NCI-H526 (cell line): ENCODE measurements at regions not wholly inside any gene's neighbourhood (a gene's known extent, or its start where the extent isn't known, plus 50 kb on each side); places are given as distances from the start of the nearest gene placed in this dataset.

ENCODE experiments used
- DNase-seq, 2 experiments: peaks; one replicate each; lab custom pipeline; 2025; lab: John Stamatoyannopoulos, UW

GRCh38 chr12:24557738-24558137 lies 391.2 kb downstream of the BCAT1 start:
- no peak for DNase-seq

GRCh38 chr12:24555730-24556129 lies 393.2 kb downstream of the BCAT1 start:
- no peak for DNase-seq

GRCh38 chr12:24554612-24555295 lies 394.1 kb downstream of the BCAT1 start:
- no peak for DNase-seq

GRCh38 chr12:24553259-24553658 lies 395.6 kb downstream of the BCAT1 start:
- DNase-seq = no peak

- DNase-seq = no peak
These were observed 397.6 kb downstream of the BCAT1 start for GRCh38 chr12:24551163-24551786.

GRCh38 chr12:24550609-24551008 lies 398.3 kb downstream of the BCAT1 start:
- DNase-seq = no peak

GRCh38 chr12:24546661-24547060 lies 402.2 kb downstream of the BCAT1 start:
- no peak for DNase-seq

GRCh38 chr12:24546084-24546483 lies 402.8 kb downstream of the BCAT1 start:
- DNase-seq = no peak

GRCh38 chr12:24544368-24544767 lies 404.5 kb downstream of the BCAT1 start:
- no peak for DNase-seq

GRCh38 chr12:24541193-24541871 lies 407.6 kb downstream of the BCAT1 start:
- no peak for DNase-seq

- DNase-seq = no peak
These were observed 409.3 kb downstream of the BCAT1 start for GRCh38 chr12:24539646-24540045.

- DNase-seq = no peak
These were observed 411.6 kb downstream of the BCAT1 start for GRCh38 chr12:24537083-24537860.

- no peak for DNase-seq
These were observed 413.4 kb downstream of the BCAT1 start for GRCh38 chr12:24535334-24536069.

GRCh38 chr12:24534622-24535021 lies 414.3 kb downstream of the BCAT1 start:
- no peak for DNase-seq

- no peak for DNase-seq
These were observed 415.1 kb downstream of the BCAT1 start for GRCh38 chr12:24533716-24534352.

- no peak for DNase-seq
These were observed 418.2 kb downstream of the BCAT1 start for GRCh38 chr12:24530689-24531088.

- no peak for DNase-seq
These were observed 421.8 kb downstream of the BCAT1 start for GRCh38 chr12:24527102-24527501.

GRCh38 chr12:24522736-24523135 lies 426.2 kb downstream of the BCAT1 start:
- no peak for DNase-seq

- no peak for DNase-seq
These were observed 429.1 kb downstream of the BCAT1 start for GRCh38 chr12:24519759-24520158.

GRCh38 chr12:24517000-24517399 lies 431.9 kb downstream of the BCAT1 start:
- DNase-seq = no peak

GRCh38 chr12:24510581-24511125 lies 438.2 kb downstream of the BCAT1 start:
- no peak for DNase-seq
